Prostate gland (tissue), 2 donors: ENCODE measurements at regions not wholly inside any gene's neighbourhood (a gene's known extent, or its start where the extent isn't known, plus 50 kb on each side); places are given as distances from the start of the nearest gene placed in this dataset.
"Not testable (repeated sequence)": the region's sequence is repeated elsewhere in the genome, so short reads cannot be mapped to it uniquely, and the experiment has no call there.

Source experiments
- CTCF ChIP-seq, 4 experiments: fragments of 200-600 bp in 2 of 4; fragments of 450-650 bp in 2 of 4; sonication (generic) in 2 of 4; IDR thresholded peaks; 1 replicate in 3 of 4; 2 replicates in 1 of 4; pipeline ENCODE4 v1.5.1; 2016 to 2019; ENCODE audit warnings: antibody characterized with exemption in 4 of 4, mild to moderate bottlenecking in 2 of 4, moderate library complexity in 2 of 4
- POLR2A ChIP-seq: fragments of 450-650 bp; IDR thresholded peaks from one replicate; pipeline ENCODE4 v1.6.1; 2016; ENCODE audit warnings: antibody characterized with exemption, mild to moderate bottlenecking
- POLR2AphosphoS5 ChIP-seq: sonication (generic); formaldehyde crosslinking; IDR thresholded peaks from one replicate; pipeline ENCODE4 v1.6.1; 2017; ENCODE audit warnings: antibody characterized with exemption

DNA sequence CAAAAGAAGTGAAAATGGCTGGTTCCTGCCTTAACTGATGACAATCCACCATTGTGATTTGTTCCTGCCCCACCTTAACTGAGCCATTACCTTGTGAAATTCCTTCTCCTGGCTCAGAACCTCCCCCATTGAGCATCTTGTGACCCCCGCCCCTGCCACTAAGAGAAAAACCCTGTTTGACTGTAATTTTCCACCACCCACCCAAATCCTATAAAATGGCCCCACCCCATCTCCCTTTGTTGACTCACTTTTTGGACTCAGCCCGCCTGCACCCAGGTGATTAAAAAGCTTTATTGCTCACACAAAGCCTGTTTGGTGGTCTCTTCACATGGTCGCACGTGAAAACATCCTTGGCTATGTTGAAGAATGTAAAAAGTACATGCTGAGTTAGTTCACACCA, 197.6 kb upstream of the FBN2 start:
- TF ChIP-seq CTCF (IDR thresholded peaks at IDR 0.05); POLR2AphosphoS5; POLR2A: not testable (repeated sequence)
